WTC11 (cell line): ENCODE measurements at regions not wholly inside any gene's neighbourhood (a gene's known extent, or its start where the extent isn't known, plus 50 kb on each side); places are given as distances from the start of the nearest gene placed in this dataset.

Experiments used
- ATAC-seq: fragments of 200-7000 bp; cut with Tn5 transposase; 2 replicates; pipeline ENCODE4 v1.10.0; 2021; ENCODE audit warnings: mild to moderate bottlenecking, moderate library complexity
- CTCF ChIA-PET: fragments of 300-600 bp; sonication (Branson Sonifier 250); formaldehyde crosslinking; loops from one replicate; lab custom pipeline; 2021; ENCODE audit warnings: antibody characterized with exemption; lab: Charles Lee
- POLR2A ChIA-PET: fragments of 350-600 bp; sonication (Branson Sonifier 250); formaldehyde crosslinking; loops from one replicate; lab custom pipeline; 2021; ENCODE audit warnings: antibody characterized with exemption; lab: Charles Lee
- DNase-seq: peaks from one replicate; pipeline ENCODE4 v3.0.0; 2021; ENCODE audit warnings: low spot score
- H3K27ac Mint-ChIP-seq: 2 replicates; pipeline ENCODE4 v1.8.0; 2021; ENCODE audit warnings: mixed read lengths
- H3K27me3 Mint-ChIP-seq: 2 replicates; pipeline ENCODE4 v1.8.0; 2021; ENCODE audit warnings: low read depth, mild to moderate bottlenecking, moderate library complexity, mixed read lengths
- H3K36me3 Mint-ChIP-seq: 2 replicates; pipeline ENCODE4 v1.8.0; 2021; ENCODE audit warnings: mixed read lengths
- H3K4me1 Mint-ChIP-seq: 2 replicates; pipeline ENCODE4 v1.8.0; 2022; ENCODE audit warnings: mixed read lengths
- H3K4me3 Mint-ChIP-seq: 2 replicates; pipeline ENCODE4 v1.8.0; 2021; ENCODE audit warnings: mild to moderate bottlenecking, moderate library complexity, mixed read lengths
- H3K9me3 Mint-ChIP-seq: 2 replicates; pipeline ENCODE4 v1.8.0; 2021; ENCODE audit warnings: mixed read lengths
- ATF1 ChIP-seq: sonication (generic); formaldehyde crosslinking; IDR thresholded peaks from 2 replicates; pipeline ENCODE4 v1.8.1; 2023; ENCODE audit warnings: mild to moderate bottlenecking, moderate library complexity, missing genetic modification reagents
- CREB1 ChIP-seq: sonication (generic); formaldehyde crosslinking; IDR thresholded peaks from 2 replicates; pipeline ENCODE4 v1.8.0; 2023; ENCODE audit warnings: mild to moderate bottlenecking, missing genetic modification reagents
- ELF4 ChIP-seq: sonication (generic); formaldehyde crosslinking; IDR thresholded peaks from 2 replicates; pipeline ENCODE4 v1.8.1; 2022; ENCODE audit warnings: low read depth, mild to moderate bottlenecking, moderate library complexity, missing genetic modification reagents
- ETV6 ChIP-seq: sonication (generic); formaldehyde crosslinking; IDR thresholded peaks from 2 replicates; pipeline ENCODE4 v1.8.1; 2022; ENCODE audit warnings: mild to moderate bottlenecking, missing genetic modification reagents
- JAZF1 ChIP-seq: fragments of 250-450 bp; sonication (Bioruptor Pico); IDR thresholded peaks from 2 replicates; pipeline ENCODE4 v1.9.0; 2021; ENCODE audit warnings: moderate library complexity, mild to moderate bottlenecking, inconsistent platforms
- RELA ChIP-seq: sonication (generic); formaldehyde crosslinking; IDR thresholded peaks from 2 replicates; pipeline ENCODE4 v1.8.1; 2022; ENCODE audit warnings: missing genetic modification reagents, mild to moderate bottlenecking, borderline replicate concordance
- SMAD3 ChIP-seq: sonication (generic); formaldehyde crosslinking; IDR thresholded peaks from 2 replicates; pipeline ENCODE4 v1.8.0; 2022; ENCODE audit warnings: missing genetic modification reagents, mild to moderate bottlenecking, borderline replicate concordance
- TF ChIP-seq, protein P1 (sequence below): fragments of 250-450 bp; sonication (Bioruptor Pico); conservative IDR thresholded peaks from 2 replicates; pipeline ENCODE4 v1.9.0; 2021; ENCODE audit warnings: mild to moderate bottlenecking
- TF ChIP-seq, protein P2 (sequence below): sonication (generic); formaldehyde crosslinking; IDR thresholded peaks from 2 replicates; pipeline ENCODE4 v1.8.1; 2022; ENCODE audit warnings: low read depth, missing genetic modification reagents, borderline replicate concordance
- TF ChIP-seq, protein P3 (sequence below): sonication (generic); formaldehyde crosslinking; IDR thresholded peaks from 2 replicates; pipeline ENCODE4 v1.8.0; 2022; ENCODE audit warnings: mild to moderate bottlenecking, missing genetic modification reagents
- TF ChIP-seq, protein P4 (sequence below): sonication (generic); formaldehyde crosslinking; IDR thresholded peaks from 2 replicates; pipeline ENCODE4 v1.8.1; 2023; ENCODE audit warnings: mild to moderate bottlenecking, moderate library complexity, missing genetic modification reagents
- TF ChIP-seq, protein P5 (sequence below): sonication (generic); formaldehyde crosslinking; IDR thresholded peaks from 2 replicates; pipeline ENCODE4 v1.8.0; 2023; ENCODE audit warnings: missing genetic modification reagents, mild to moderate bottlenecking, borderline replicate concordance

DNA sequence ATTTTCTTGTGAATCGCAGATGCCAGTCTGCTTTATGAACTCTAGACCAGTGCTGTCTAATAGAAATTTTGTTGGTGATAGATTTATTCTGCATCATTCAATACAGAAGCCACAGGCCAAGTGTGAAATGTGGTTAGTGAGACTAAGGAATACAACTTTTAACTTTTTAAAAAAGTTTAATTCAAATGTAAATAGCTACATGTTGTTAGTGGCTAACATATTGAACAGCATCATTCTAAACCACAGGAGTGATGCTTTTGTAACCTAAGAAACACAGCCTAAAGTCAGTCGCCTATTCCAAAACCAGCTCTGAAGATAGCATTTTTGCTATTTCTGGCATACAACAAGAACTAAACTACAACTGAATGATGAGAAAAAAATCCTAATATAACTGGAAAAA lies 164.8 kb upstream of the CBLB start:
- ChIA-PET CTCF (no interaction called here), POLR2A (no interaction called here)
- no peak for DNase-seq
- Mint-ChIP-seq H3K27ac (no peak overlapping the region), H3K4me3 (no peak overlapping the region), H3K27me3 (no peaks in the 10 kb centered on the region), H3K36me3 (no peaks in the 10 kb centered on the region), H3K9me3 (peaks cover 3% of the 10 kb centered on the region; the same call in 1 of the 2 replicates), H3K4me1 (no peaks in the 10 kb centered on the region)
- TF ChIP-seq ETV6 (CRISPR knock-in tag): no peak
- no peak for ATAC-seq

DNA sequence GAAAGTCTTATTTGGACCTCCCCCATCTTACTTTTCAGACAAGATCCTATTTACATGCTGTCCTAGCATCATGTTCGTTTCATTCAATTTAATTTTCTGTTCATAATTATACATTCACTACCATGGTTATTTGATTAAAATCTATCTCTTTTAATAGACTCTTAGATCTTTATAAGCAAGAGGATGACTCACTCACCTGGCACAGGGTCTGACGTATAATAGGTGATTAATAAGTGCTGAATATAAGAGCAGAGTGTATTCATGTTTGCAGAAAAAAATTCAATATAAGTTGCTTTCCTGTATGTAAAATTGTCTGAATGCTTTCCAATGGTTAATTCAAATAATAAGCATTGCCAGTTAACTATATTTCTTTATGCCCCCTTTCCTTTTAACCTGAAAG lies 165.5 kb upstream of the CBLB start:
- Mint-ChIP-seq H3K9me3 (peaks cover 5% of the 10 kb centered on the region; the same call in 1 of the 2 replicates), H3K27ac (no peak overlapping the region), H3K36me3 (no peaks in the 10 kb centered on the region), H3K4me3 (no peak overlapping the region), H3K27me3 (no peaks in the 10 kb centered on the region), H3K4me1 (no peaks in the 10 kb centered on the region)
- ChIA-PET POLR2A (no interaction called here), CTCF (no interaction called here)
- TF ChIP-seq ETV6 (CRISPR knock-in tag) (no peak), ELF4 (CRISPR knock-in tag) (no peak), SMAD3 (CRISPR knock-in tag) (no peak), JAZF1 (no peak), ATF1 (CRISPR knock-in tag) (no peak), RELA (CRISPR knock-in tag) (no peak), CREB1 (CRISPR knock-in tag) (no peak)
- TF ChIP-seq, protein P1, sequence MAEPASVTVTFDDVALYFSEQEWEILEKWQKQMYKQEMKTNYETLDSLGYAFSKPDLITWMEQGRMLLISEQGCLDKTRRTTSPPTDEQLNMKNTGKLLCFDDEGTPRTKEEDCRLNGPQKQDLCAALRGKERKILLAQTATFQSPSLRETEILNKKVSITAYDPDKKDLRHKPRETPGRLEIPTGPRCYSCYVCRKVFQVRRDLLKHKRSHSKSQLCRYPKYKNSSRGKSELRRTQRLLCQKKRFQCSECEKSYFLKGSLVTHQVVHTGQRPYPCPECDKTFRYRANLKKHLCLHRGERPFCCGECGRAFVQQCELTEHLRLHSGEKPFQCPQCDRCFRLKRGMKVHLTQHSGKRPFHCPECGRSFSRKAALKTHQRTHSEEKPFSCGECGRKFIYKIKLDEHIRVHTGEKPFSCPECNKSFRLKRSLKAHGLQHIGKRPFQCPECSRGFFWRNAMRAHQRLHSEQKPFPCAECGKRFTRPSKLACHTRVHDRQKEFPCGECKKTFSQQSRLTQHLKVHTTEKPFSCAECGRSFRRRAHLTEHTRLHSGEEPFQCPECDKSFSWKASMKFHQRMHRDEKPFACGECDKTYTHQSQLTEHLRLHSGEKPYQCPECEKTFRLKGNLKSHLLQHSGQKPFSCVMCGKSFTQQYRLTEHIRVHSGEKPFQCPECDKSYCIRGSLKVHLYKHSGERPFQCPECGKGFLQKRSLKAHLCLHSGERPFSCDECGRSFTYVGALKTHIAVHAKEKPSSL (CRISPR knock-in tag): no peak
- TF ChIP-seq, protein P2, sequence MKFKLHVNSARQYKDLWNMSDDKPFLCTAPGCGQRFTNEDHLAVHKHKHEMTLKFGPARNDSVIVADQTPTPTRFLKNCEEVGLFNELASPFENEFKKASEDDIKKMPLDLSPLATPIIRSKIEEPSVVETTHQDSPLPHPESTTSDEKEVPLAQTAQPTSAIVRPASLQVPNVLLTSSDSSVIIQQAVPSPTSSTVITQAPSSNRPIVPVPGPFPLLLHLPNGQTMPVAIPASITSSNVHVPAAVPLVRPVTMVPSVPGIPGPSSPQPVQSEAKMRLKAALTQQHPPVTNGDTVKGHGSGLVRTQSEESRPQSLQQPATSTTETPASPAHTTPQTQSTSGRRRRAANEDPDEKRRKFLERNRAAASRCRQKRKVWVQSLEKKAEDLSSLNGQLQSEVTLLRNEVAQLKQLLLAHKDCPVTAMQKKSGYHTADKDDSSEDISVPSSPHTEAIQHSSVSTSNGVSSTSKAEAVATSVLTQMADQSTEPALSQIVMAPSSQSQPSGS (CRISPR knock-in tag): no peak
- TF ChIP-seq, protein P3, sequence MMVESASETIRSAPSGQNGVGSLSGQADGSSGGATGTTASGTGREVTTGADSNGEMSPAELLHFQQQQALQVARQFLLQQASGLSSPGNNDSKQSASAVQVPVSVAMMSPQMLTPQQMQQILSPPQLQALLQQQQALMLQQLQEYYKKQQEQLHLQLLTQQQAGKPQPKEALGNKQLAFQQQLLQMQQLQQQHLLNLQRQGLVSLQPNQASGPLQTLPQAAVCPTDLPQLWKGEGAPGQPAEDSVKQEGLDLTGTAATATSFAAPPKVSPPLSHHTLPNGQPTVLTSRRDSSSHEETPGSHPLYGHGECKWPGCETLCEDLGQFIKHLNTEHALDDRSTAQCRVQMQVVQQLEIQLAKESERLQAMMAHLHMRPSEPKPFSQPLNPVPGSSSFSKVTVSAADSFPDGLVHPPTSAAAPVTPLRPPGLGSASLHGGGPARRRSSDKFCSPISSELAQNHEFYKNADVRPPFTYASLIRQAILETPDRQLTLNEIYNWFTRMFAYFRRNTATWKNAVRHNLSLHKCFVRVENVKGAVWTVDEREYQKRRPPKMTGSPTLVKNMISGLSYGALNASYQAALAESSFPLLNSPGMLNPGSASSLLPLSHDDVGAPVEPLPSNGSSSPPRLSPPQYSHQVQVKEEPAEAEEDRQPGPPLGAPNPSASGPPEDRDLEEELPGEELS (CRISPR knock-in tag): no peak
- TF ChIP-seq, protein P4, sequence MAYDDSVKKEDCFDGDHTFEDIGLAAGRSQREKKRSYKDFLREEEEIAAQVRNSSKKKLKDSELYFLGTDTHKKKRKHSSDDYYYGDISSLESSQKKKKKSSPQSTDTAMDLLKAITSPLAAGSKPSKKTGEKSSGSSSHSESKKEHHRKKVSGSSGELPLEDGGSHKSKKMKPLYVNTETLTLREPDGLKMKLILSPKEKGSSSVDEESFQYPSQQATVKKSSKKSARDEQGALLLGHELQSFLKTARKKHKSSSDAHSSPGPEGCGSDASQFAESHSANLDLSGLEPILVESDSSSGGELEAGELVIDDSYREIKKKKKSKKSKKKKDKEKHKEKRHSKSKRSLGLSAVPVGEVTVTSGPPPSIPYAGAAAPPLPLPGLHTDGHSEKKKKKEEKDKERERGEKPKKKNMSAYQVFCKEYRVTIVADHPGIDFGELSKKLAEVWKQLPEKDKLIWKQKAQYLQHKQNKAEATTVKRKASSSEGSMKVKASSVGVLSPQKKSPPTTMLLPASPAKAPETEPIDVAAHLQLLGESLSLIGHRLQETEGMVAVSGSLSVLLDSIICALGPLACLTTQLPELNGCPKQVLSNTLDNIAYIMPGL (CRISPR knock-in tag): no peak
- TF ChIP-seq, protein P5, sequence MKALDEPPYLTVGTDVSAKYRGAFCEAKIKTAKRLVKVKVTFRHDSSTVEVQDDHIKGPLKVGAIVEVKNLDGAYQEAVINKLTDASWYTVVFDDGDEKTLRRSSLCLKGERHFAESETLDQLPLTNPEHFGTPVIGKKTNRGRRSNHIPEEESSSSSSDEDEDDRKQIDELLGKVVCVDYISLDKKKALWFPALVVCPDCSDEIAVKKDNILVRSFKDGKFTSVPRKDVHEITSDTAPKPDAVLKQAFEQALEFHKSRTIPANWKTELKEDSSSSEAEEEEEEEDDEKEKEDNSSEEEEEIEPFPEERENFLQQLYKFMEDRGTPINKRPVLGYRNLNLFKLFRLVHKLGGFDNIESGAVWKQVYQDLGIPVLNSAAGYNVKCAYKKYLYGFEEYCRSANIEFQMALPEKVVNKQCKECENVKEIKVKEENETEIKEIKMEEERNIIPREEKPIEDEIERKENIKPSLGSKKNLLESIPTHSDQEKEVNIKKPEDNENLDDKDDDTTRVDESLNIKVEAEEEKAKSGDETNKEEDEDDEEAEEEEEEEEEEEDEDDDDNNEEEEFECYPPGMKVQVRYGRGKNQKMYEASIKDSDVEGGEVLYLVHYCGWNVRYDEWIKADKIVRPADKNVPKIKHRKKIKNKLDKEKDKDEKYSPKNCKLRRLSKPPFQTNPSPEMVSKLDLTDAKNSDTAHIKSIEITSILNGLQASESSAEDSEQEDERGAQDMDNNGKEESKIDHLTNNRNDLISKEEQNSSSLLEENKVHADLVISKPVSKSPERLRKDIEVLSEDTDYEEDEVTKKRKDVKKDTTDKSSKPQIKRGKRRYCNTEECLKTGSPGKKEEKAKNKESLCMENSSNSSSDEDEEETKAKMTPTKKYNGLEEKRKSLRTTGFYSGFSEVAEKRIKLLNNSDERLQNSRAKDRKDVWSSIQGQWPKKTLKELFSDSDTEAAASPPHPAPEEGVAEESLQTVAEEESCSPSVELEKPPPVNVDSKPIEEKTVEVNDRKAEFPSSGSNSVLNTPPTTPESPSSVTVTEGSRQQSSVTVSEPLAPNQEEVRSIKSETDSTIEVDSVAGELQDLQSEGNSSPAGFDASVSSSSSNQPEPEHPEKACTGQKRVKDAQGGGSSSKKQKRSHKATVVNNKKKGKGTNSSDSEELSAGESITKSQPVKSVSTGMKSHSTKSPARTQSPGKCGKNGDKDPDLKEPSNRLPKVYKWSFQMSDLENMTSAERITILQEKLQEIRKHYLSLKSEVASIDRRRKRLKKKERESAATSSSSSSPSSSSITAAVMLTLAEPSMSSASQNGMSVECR (CRISPR knock-in tag): no peak
- DNase-seq (no peak), ATAC-seq (no peak)
